ENCODE measurements at regions not wholly inside any gene's neighbourhood (a gene's known extent, or its start where the extent isn't known, plus 50 kb on each side); places are given as distances from the start of the nearest gene placed in this dataset.

DNA sequence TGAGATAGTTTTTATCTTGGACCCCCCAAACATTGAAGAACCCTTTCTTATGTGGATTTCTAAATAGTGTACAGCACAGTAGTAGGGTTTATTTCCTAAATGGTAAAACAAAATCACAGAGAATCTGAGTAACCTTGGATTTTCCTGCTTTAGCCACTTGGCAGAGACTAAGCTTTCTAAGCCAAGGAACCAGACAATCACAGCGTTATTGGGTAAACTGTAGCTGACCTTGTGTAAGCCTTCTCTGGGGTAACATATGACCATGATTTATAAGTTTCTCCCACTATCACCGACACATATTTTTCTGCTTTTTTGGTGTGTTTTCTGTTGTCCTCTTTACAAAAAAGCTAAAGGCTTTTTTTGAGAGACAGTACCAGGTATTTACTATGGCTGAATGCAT lies 136.3 kb upstream of the PZP start:
- TF ChIP-seq, protein P1, sequence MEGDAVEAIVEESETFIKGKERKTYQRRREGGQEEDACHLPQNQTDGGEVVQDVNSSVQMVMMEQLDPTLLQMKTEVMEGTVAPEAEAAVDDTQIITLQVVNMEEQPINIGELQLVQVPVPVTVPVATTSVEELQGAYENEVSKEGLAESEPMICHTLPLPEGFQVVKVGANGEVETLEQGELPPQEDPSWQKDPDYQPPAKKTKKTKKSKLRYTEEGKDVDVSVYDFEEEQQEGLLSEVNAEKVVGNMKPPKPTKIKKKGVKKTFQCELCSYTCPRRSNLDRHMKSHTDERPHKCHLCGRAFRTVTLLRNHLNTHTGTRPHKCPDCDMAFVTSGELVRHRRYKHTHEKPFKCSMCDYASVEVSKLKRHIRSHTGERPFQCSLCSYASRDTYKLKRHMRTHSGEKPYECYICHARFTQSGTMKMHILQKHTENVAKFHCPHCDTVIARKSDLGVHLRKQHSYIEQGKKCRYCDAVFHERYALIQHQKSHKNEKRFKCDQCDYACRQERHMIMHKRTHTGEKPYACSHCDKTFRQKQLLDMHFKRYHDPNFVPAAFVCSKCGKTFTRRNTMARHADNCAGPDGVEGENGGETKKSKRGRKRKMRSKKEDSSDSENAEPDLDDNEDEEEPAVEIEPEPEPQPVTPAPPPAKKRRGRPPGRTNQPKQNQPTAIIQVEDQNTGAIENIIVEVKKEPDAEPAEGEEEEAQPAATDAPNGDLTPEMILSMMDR (IDR thresholded peaks at IDR 0.05), result no peak
- TF ChIP-seq POLR2A (IDR thresholded peaks at IDR 0.05), result no peak

All from testis (tissue), 2 donors.